ENCODE measurements at regions not wholly inside any gene's neighbourhood (a gene's known extent, or its start where the extent isn't known, plus 50 kb on each side); places are given as distances from the start of the nearest gene placed in this dataset.

GRCh38 chr22:48564995-48565394 lies 1262.7 kb downstream of the BRD1 start:
- no peaks in the 10 kb centered on the region for H3K36me3 ChIP-seq
- H3K9me3 ChIP-seq, result no peaks in the 10 kb centered on the region
- TF ChIP-seq CTCF (IDR thresholded peaks at IDR 0.05), result no peak
- H3K27ac ChIP-seq, result no peak overlapping the region
- no peaks in the 10 kb centered on the region for H3K27me3 ChIP-seq (replicated peaks; ENCODE audit: insufficient read depth)
- DNase-seq (ENCODE audit: low spot score), result no peak
- ATAC-seq (ENCODE audit: insufficient number of reproducible peaks, low FRiP score, low read depth), result no peak
- H3K4me3 ChIP-seq, result no peak overlapping the region
- H3K4me1 ChIP-seq (ENCODE audit: control insufficient read depth in 1 of 2, low read depth in 2 of 2), result no peaks in the 10 kb centered on the region

DNA sequence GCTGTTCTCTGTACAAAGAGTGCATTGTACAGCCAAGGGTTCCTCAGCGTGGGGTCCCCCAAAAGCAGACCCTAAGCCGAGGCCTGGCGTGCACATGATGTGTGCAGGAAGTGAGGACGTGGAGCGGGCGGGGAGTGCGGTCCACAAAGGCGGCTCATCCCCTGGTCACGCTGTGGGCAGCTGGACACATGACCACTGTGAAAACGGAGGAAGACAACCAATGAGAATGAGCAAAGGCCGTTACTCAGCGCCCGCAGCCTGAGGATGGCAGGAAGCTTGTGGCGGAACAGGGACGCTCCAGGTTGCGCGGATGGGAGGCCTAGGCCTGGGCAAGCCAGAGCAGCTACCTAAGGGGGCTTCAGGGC lies 1263.7 kb downstream of the BRD1 start:
- no peaks in the 10 kb centered on the region for H3K9me3 ChIP-seq
- no peaks in the 10 kb centered on the region for H3K36me3 ChIP-seq
- H3K4me3 ChIP-seq, result no peak overlapping the region
- no peak overlapping the region for H3K27ac ChIP-seq
- no peaks in the 10 kb centered on the region for H3K4me1 ChIP-seq (ENCODE audit: control insufficient read depth in 1 of 2, low read depth in 2 of 2)
- DNase-seq (ENCODE audit: low spot score), result no peak
- no peak for ATAC-seq (ENCODE audit: insufficient number of reproducible peaks, low FRiP score, low read depth)
- TF ChIP-seq CTCF (IDR thresholded peaks at IDR 0.05), result no peak
- no peaks in the 10 kb centered on the region for H3K27me3 ChIP-seq (replicated peaks; ENCODE audit: insufficient read depth)

DNA sequence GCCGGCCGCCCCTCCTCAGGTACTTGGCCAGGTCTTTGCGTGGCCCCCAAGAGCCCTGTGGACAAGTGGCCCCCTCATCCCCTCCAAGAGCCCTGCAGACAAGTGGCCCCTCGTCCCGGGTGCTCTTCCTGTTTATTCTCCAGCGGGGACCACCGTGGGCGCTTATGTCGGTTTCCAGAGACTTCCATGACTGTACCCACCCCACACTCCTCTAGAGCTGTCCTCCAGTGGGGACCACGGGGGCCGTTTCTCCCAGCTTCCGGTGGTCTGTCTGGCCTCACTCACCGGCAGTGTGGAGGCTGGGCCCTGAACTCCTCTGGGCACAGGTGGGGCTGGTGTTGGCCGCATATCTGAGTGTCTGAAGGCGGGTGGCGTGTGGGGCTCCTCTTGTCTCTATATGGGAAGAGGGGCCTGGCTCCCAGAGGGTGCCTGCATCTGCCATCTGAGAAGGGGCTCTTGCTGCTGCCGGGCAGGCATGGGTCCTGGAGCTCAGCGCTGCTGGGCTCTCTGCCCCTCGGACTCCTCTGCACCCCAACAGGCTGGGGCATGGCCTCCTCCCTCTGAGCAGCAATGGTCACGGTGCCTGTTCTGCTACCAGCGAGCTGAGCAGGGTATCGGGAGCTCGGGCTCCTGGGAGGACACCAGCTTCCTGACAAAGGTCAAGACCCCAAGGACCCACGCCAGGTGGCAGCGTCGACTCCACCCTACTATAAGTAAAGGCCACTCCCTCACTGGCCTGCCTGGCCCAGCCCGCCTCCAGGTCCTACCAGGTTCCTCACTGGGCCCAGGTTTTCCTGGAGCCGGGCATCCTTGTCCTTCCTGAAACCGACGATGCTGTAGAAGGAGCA lies 1264.3 kb downstream of the BRD1 start:
- no peak overlapping the region for H3K27ac ChIP-seq
- TF ChIP-seq CTCF (IDR thresholded peaks at IDR 0.05), result no peak
- no peak overlapping the region for H3K4me3 ChIP-seq
- H3K9me3 ChIP-seq, result no peaks in the 10 kb centered on the region
- H3K36me3 ChIP-seq, result no peaks in the 10 kb centered on the region
- H3K27me3 ChIP-seq (replicated peaks; ENCODE audit: insufficient read depth), result no peaks in the 10 kb centered on the region
- H3K4me1 ChIP-seq (ENCODE audit: control insufficient read depth in 1 of 2, low read depth in 2 of 2), result no peaks in the 10 kb centered on the region
- no peak for ATAC-seq (ENCODE audit: insufficient number of reproducible peaks, low FRiP score, low read depth)
- no peak for DNase-seq (ENCODE audit: low spot score)

DNA sequence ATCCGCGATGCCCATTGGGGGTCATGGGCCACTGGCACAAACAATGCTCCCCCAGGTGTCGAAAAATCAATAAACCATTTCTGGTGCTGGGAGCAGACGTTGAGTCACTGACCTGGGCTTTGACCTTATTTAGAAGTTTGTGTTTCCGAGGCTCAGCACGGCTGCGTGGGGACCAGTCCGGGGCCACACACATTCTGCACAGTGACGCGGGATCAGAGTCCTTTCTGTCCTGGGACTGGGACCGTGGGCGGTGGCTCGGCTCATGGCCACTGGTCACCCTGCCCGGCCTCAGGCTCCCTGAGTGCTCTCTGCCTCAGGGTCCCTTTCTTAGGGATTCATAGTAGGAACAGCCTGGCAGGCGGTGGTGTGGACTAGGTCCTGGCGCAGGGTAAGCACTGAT lies 1266.0 kb downstream of the BRD1 start:
- Histone ChIP-seq H3K4me3 (no peak overlapping the region), H3K9me3 (no peaks in the 10 kb centered on the region), H3K27me3 (replicated peaks; ENCODE audit: insufficient read depth) (no peaks in the 10 kb centered on the region), H3K27ac (no peak overlapping the region), H3K4me1 (ENCODE audit: control insufficient read depth in 1 of 2, low read depth in 2 of 2) (no peaks in the 10 kb centered on the region), H3K36me3 (no peaks in the 10 kb centered on the region)
- DNase-seq (ENCODE audit: low spot score) (no peak), ATAC-seq (ENCODE audit: insufficient number of reproducible peaks, low FRiP score, low read depth) (no peak)
- TF ChIP-seq CTCF (IDR thresholded peaks at IDR 0.05), result no peak

GRCh38 chr22:48560836-48561235 lies 1266.8 kb downstream of the BRD1 start:
- ATAC-seq (ENCODE audit: insufficient number of reproducible peaks, low FRiP score, low read depth), result no peak
- no peak overlapping the region for H3K27ac ChIP-seq
- no peak for DNase-seq (ENCODE audit: low spot score)
- TF ChIP-seq CTCF (IDR thresholded peaks at IDR 0.05), result no peak
- H3K4me1 ChIP-seq (ENCODE audit: control insufficient read depth in 1 of 2, low read depth in 2 of 2), result no peaks in the 10 kb centered on the region
- H3K36me3 ChIP-seq, result no peaks in the 10 kb centered on the region
- H3K9me3 ChIP-seq, result no peaks in the 10 kb centered on the region
- H3K4me3 ChIP-seq, result no peak overlapping the region
- H3K27me3 ChIP-seq (replicated peaks; ENCODE audit: insufficient read depth), result no peaks in the 10 kb centered on the region
